ENCODE measurements at regions not wholly inside any gene's neighbourhood (a gene's known extent, or its start where the extent isn't known, plus 50 kb on each side); places are given as distances from the start of the nearest gene placed in this dataset.

DNA sequence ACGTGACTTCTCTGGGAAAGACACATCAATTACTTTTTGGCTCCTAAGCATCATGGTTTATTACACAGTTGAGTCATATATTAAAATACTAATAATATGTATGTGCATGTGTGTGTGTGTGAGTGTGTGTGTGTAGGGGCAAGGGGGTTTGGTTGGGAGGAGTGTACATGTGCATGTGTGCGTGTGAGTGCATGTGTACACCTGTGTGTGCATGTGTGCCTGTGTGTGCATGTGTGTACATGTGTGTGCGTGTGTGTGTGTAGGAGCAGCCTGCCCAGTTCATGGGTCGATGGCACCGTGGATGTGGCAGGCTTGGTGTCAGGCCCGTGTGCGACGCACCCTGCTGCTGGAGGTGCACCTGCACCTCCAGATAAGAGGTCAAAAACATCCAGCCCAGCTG, 99.0 kb upstream of the SNTG2 start (continued):
- TF ChIP-seq SP4 (IDR thresholded peaks at IDR 0.05; ENCODE audit: low read length) (no peak), POLR2A (IDR thresholded peaks at IDR 0.05; ENCODE audit: control extremely low read depth in 1 of 2, low read depth in 2 of 2, low read length in 2 of 2) (no peak)
